HG02610 (cell line): ENCODE measurements at regions not wholly inside any gene's neighbourhood (a gene's known extent, or its start where the extent isn't known, plus 50 kb on each side); places are given as distances from the start of the nearest gene placed in this dataset.

Source experiments
- ATAC-seq: cut with Tn5 transposase; IDR thresholded peaks from one replicate; pipeline ENCODE4 v1.9.1; 2021; ENCODE audit warnings: mild to moderate bottlenecking, moderate library complexity; ENCODE audit not compliant: unreplicated experiment

DNA sequence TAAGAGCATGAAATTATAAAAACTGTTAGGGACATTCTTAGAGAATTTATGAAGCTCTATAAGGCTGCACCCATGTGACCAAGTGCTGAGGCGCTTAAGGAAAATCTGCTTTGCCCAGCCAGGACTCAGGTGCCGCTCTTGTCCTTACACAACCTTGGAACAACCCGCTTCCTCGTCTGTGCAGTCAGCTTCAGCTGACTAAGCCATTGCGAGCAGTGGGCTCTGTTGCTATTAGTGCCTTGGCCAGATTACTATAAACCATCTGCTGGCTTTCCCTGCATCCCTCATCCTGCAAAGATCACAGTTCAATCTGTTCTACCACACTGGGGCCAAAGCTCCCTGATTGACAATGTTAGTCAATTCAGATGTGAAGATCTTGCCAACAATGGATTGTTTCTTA is 89.1 kb upstream of the E2F3 start:
- ATAC-seq, result no peak

DNA sequence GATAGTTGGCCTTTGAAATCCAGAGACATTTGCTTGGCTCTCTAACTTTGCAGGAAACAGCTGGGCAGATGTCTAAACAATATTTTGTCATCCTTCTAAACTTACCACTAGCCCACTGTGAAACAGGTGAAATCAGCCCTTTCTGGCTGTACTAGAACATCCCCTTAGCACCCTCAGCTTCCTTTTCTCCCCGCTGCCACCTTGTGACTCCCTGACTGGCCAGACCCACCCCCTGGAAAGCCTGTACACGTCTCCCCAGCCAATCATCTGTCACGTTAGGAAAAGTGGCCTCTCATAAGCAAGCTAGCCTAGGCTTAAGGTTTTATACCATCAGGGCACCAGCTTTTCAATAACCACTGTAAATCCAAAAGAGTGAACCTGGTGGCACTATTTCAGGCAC is 88.6 kb upstream of the E2F3 start:
- no peak for ATAC-seq

- no peak for ATAC-seq
Measured at GRCh38 chr6:20313960-20314530, 87.6 kb upstream of the E2F3 start.

- ATAC-seq, result no peak
Measured at GRCh38 chr6:20314866-20315845, 86.5 kb upstream of the E2F3 start.

GRCh38 chr6:20317430-20317829 is 84.2 kb upstream of the E2F3 start:
- ATAC-seq, result no peak

DNA sequence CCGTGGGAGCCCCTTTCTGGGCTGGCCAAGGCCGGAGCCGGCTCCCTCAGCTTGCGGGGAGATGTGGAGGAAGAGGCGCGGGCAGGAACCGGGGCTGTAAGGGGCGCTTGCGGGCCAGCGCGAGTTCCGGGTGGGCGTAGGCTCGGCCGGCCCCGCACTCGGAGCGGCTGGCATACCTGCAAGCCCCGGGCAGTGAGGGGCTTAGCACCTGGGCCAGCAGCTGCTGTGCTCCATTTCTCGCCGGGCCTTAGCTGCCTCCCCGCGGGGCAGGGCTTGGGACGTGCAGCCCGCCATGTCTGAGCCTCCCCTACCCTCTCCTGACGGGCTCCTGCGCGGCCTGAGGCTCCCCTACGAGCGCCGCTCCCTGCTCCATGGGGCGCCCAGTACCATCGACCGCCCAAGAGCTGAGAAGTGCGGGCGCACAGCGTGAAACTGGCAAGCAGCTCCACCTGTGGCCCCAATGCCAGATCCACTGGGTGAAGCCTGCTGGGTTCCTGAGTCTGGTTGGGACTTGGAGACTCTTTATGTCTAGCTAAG is 82.8 kb upstream of the E2F3 start:
- no peak for ATAC-seq

DNA sequence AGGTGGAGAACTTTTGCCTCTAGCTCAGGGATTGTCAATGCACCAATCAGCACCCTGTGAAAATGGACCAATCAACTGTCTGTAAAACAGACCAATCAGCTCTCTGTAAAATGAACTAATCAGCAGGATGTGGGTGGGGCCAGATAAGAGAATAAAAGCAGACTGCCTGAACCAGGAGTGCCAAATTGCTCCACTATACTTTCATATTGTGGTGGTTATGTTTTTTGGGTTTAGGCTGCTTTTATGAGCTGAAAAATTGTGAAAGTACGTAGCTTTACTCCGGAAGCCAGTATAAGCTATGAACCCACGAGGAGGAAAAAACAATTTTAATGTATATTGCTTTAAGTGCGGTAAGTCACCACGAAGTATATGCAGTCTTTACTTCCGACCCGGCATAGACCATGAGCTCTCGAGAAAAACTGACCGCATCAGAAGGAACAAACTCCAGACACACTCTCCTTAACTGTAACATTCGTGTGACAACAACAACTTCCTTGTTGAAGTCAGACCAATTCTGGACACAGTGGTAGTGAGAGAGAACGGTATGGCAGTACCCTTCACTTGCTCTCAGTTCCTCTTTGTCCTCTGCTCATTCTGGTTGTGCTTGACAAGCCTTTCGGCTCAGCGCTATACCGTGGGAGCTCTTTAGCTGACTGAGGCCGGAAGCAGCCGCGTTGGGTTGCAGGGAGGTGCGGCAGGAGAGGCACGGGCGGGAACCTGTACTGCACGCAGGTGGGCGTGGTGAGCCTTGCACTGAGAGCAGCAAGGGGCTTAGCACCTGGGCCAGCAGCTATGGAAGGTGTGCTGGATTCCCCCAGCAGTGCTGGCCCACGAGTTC is 81.9 kb upstream of the E2F3 start:
- ATAC-seq, result peak; percentile 99

GRCh38 chr6:20325641-20326421 is 75.8 kb upstream of the E2F3 start:
- ATAC-seq, result no peak

GRCh38 chr6:20326422-20326728 is 75.3 kb upstream of the E2F3 start:
- no peak for ATAC-seq

- ATAC-seq, result no peak
Measured at GRCh38 chr6:20327141-20327540, 74.5 kb upstream of the E2F3 start.

DNA sequence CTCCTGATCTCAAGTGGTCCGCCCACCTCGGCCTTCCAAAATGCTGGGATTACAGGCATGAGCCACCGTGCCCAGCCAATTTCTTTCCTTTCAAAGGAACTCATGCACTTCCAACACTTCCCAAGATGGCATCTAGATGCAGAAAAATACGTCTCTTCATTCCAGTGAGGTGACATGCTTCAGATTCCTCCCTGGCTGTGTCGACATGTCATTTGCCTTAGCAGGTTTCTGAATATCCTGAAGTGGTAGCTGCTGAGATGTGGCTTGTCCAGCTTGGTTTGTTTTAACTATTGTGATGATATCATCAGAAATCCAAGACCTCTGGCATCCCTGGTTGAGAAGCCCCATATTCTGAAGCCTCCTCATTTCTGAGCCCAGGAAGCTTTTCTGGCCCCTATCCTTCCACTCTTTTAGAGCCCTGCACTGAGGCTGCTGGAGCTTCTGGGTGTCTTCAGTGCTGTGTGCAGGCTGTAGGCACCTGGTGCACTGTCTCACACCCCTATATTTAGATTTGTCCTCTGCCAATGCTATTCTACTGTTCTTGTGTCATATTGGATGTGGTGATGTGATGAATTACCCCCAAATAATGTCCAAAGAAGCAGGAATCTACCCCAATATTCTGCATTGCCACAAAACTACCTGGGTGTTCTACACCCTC is 73.3 kb upstream of the E2F3 start:
- ATAC-seq, result no peak

DNA sequence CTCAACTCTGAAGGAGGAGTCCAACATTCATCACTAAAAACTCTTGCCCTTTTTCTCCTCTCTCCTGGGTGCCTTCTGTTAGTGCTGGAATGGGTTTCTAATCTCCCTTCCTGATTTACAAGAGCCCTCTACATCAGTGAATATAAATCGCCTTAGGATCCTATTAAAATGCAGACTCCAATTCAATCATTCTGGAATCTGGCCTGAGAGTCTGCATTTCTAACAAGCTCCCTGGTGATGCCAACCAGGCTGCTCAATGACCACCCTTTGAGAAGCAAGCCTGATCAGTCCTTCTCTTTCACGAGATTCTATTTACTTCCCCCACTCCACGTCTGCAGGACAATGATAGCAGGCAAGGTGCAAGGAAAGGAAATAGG is 72.8 kb upstream of the E2F3 start:
- ATAC-seq, result no peak

DNA sequence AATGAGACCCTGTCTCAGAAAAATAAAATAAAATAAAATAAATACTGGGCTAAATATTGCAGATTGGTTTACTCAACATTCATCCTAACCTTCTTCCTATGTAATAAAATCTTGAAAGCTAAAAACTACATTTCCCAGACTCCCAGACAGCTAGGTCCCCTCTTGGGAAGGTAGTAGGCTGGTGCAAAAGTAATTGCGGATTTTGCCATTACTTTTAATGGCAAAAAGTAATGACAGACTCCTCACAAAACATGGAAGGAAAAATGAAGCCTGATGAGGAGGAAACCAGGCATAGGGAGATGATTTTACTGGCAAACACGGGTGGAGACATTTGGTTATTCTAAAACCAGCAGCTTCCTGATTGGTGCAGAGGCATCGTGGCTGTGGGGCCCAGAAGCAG is 70.6 kb upstream of the E2F3 start:
- ATAC-seq, result no peak

GRCh38 chr6:20331625-20332024 is 70.1 kb upstream of the E2F3 start:
- ATAC-seq, result no peak

DNA sequence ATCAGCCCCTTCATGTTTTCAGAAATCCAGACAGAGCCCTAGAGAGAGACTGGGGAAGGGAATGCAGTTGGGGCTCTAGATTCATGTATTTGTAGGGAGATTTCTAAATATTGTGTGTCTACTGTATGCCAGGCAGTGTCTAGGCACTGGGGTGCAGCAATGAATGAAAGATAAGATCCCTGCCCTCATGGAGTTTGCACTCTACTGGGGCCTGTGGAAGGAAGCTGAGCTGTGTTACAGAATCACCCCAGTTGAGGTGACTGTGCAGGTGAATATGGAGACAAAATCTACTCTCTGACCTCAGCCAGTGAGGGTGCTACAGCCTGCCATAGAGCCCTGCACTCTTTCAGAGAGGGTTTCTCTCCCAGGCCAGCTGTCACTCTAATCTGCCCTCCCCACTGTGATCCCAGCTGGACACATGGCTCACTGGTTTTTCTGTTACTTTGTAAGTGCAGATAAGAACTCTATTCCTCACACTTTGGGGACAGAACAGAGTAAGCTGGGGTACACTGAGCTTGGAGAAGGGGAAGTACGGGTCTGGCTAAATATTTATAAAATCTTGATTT is 69.2 kb upstream of the E2F3 start:
- no peak for ATAC-seq

DNA sequence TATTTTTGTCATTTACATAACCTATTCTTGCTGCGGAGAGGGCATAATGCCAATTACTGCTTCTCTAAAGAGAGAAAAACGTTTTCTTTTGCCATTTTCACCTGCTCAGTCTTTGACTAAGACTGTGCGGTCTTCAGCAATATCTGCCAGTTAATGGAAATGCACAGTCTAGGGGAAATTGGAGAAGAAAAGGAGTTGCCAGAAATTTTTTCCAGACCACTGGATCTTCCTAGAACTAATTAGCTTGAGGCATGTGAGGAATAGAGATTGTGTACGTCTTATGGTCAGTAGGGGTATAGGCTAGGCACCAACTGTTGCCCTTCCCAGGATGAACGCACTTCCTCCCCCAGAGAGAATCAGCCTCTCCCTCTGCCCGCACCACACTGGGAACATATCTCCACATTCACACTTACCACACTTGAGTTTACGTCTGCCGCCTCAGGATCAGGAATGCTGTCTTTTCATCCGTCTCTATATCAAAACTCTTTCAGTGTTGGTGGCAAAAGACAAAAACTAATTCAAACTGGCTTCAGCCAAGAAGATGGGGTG is 67.9 kb upstream of the E2F3 start:
- ATAC-seq, result no peak

GRCh38 chr6:20334334-20334733 is 67.3 kb upstream of the E2F3 start:
- no peak for ATAC-seq

- no peak for ATAC-seq
Measured at GRCh38 chr6:20334962-20335361, 66.7 kb upstream of the E2F3 start.

DNA sequence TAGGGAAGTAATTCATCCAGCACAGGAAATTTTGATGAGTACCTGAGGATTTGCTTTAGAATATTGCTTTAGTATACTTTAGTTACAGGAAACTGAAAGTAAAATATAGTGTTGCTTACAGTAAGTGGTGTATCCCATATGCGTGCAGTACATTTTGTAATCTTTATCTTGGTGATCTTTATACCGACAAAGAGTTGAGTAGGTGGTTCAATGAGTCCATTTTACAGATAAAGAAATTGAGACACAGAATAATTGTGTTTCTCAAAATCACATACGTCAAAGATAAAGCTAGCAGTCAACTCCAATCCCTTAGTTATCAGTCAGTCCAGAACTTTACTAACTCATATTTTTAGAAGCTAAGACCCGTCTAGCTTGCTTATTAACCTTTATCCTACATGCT is 65.8 kb upstream of the E2F3 start:
- ATAC-seq, result no peak

- no peak for ATAC-seq
Measured at GRCh38 chr6:20338156-20338555, 63.5 kb upstream of the E2F3 start.
